Brain microvascular endothelial cell (primary cell): ENCODE measurements at regions not wholly inside any gene's neighbourhood (a gene's known extent, or its start where the extent isn't known, plus 50 kb on each side); places are given as distances from the start of the nearest gene placed in this dataset.

Experiments used
- DNase-seq: peaks from one replicate; pipeline ENCODE4 v3.0.0-alpha.2; 2020
- H3K27ac ChIP-seq: fragments of 250-450 bp; sonication (Bioruptor Pico); 2 replicates; pipeline ENCODE4 v1.5.1; 2020; ENCODE audit warnings: mild to moderate bottlenecking, moderate library complexity
- H3K27me3 ChIP-seq: fragments of 250-450 bp; sonication (Bioruptor Pico); replicated peaks from 2 replicates; pipeline ENCODE4 v1.5.1; 2020; ENCODE audit warnings: mild to moderate bottlenecking
- H3K36me3 ChIP-seq: fragments of 250-450 bp; sonication (Bioruptor Pico); replicated peaks from 2 replicates; pipeline ENCODE4 v1.5.1; 2020; ENCODE audit warnings: mild to moderate bottlenecking
- H3K4me3 ChIP-seq: 2 replicates; pipeline ENCODE4 v1.5.1; 2011; ENCODE audit warnings: low read depth, mild to moderate bottlenecking, control low read depth, low read length, moderate library complexity
- in situ Hi-C: cut with HindIII; loops from 2 replicates; pipeline ENCODE4 v1.10.0; 2017; ENCODE audit warnings: low sequenced_read_pairs, low pct_ligation_motif_present
- TF ChIP-seq, protein P1 (sequence below): IDR thresholded peaks from 2 replicates; pipeline ENCODE4 v1.5.1; 2011; ENCODE audit warnings: low read depth, mild to moderate bottlenecking, moderate library complexity, low read length, control low read depth, inconsistent platforms; ENCODE audit errors: missing control alignments

GRCh38 chrX:38973322-38973721, 172.1 kb downstream of the MID1IP1 start:
- Histone ChIP-seq H3K27me3 (no peaks in the 10 kb centered on the region), H3K27ac (no peak overlapping the region), H3K4me3 (no peak overlapping the region), H3K36me3 (no peaks in the 10 kb centered on the region)
- DNase-seq: no peak
- in situ Hi-C loops: no loop called here
- TF ChIP-seq, protein P1, sequence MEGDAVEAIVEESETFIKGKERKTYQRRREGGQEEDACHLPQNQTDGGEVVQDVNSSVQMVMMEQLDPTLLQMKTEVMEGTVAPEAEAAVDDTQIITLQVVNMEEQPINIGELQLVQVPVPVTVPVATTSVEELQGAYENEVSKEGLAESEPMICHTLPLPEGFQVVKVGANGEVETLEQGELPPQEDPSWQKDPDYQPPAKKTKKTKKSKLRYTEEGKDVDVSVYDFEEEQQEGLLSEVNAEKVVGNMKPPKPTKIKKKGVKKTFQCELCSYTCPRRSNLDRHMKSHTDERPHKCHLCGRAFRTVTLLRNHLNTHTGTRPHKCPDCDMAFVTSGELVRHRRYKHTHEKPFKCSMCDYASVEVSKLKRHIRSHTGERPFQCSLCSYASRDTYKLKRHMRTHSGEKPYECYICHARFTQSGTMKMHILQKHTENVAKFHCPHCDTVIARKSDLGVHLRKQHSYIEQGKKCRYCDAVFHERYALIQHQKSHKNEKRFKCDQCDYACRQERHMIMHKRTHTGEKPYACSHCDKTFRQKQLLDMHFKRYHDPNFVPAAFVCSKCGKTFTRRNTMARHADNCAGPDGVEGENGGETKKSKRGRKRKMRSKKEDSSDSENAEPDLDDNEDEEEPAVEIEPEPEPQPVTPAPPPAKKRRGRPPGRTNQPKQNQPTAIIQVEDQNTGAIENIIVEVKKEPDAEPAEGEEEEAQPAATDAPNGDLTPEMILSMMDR: no peak

- Histone ChIP-seq H3K36me3 (no peaks in the 10 kb centered on the region), H3K27me3 (no peaks in the 10 kb centered on the region), H3K4me3 (no peak overlapping the region), H3K27ac (no peak overlapping the region)
- no peak for DNase-seq
- in situ Hi-C loops: no loop called here
- TF ChIP-seq, protein P1: no peak
Measured at GRCh38 chrX:38974542-38974941, 173.3 kb downstream of the MID1IP1 start.

DNA sequence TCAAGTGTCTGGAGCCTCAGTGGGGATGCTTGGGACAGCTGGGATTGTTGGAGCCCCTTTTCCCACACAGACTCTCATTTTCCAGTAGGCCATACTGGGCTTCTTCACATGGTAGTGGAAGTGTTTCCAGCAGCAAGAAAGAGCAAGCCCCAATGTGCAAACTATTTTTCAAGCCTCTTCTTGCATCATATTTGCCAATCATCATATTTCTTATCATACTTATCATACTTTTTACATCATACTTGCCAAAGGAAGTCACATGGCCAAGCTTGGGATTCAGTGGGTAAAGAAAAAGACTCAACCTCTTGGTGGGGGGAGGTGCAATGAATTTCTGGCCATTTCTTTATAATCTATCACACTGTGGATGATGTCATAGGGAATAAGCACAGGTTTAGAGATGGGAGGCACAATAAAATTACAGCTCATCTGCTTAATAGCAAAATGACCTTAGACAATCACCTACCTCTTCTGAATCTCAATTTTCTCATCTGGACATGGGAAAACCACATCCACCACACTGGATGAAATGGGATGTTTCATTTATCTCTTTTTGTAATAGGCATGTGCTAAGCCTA, 174.2 kb downstream of the MID1IP1 start:
- H3K4me3 ChIP-seq: no peak overlapping the region
- DNase-seq: no peak
- no peak overlapping the region for H3K27ac ChIP-seq
- no peaks in the 10 kb centered on the region for H3K36me3 ChIP-seq
- H3K27me3 ChIP-seq: no peaks in the 10 kb centered on the region
- TF ChIP-seq, protein P1: no peak
- in situ Hi-C loops: no loop called here

GRCh38 chrX:38982370-38982769, 181.1 kb downstream of the MID1IP1 start:
- H3K36me3 ChIP-seq: no peaks in the 10 kb centered on the region
- no peak for DNase-seq
- H3K27ac ChIP-seq: no peak overlapping the region
- H3K27me3 ChIP-seq: no peaks in the 10 kb centered on the region
- in situ Hi-C loops: no loop called here
- TF ChIP-seq, protein P1: no peak
- no peak overlapping the region for H3K4me3 ChIP-seq

- Histone ChIP-seq H3K27me3 (no peaks in the 10 kb centered on the region), H3K36me3 (no peaks in the 10 kb centered on the region), H3K27ac (no peak overlapping the region), H3K4me3 (no peak overlapping the region)
- TF ChIP-seq, protein P1: no peak
- DNase-seq: no peak
- in situ Hi-C loops: no loop called here
Measured at GRCh38 chrX:38982843-38983242, 181.6 kb downstream of the MID1IP1 start.

GRCh38 chrX:38985375-38985774, 184.1 kb downstream of the MID1IP1 start:
- in situ Hi-C loops: no loop called here
- no peak for DNase-seq
- Histone ChIP-seq H3K4me3 (no peak overlapping the region), H3K27me3 (no peaks in the 10 kb centered on the region), H3K27ac (no peak overlapping the region), H3K36me3 (no peaks in the 10 kb centered on the region)
- TF ChIP-seq, protein P1: no peak
